Upper lobe of left lung (tissue), 4 donors: ENCODE measurements at regions not wholly inside any gene's neighbourhood (a gene's known extent, or its start where the extent isn't known, plus 50 kb on each side); places are given as distances from the start of the nearest gene placed in this dataset.

Experiments
- POLR2AphosphoS5 ChIP-seq, 2 donors: sonication (generic); formaldehyde crosslinking; IDR thresholded peaks; one replicate each; pipeline ENCODE4 v1.5.1; 2017; ENCODE audit warnings: antibody characterized with exemption in 2 of 2
- TF ChIP-seq, protein P1 (sequence below), 6 experiments: fragments of 450-650 bp in 4 of 6; fragments of 200-600 bp in 2 of 6; sonication (generic) in 2 of 6; IDR thresholded peaks; one replicate each; pipeline ENCODE4 v1.5.1; 2016 to 2019; ENCODE audit warnings: antibody characterized with exemption in 6 of 6

DNA sequence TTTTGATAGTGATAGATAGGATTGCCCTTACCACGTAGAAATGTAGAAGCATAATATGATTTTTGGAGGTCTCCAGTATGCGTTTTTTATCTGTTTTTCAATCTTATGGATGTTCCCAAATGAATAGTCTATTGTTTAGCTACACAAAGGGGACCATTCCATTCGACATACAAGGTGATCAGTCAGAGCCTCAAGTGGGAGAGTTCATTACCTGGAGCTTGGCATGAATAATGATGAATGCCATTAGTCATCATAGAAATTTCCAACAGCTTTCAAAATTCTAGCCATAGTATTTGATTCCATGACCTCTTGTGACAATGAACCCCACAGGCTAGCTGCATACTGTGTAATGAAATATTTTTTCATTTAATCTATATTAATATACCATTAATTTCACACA is 123.6 kb downstream of the PDHA2 start:
- TF ChIP-seq, protein P1, sequence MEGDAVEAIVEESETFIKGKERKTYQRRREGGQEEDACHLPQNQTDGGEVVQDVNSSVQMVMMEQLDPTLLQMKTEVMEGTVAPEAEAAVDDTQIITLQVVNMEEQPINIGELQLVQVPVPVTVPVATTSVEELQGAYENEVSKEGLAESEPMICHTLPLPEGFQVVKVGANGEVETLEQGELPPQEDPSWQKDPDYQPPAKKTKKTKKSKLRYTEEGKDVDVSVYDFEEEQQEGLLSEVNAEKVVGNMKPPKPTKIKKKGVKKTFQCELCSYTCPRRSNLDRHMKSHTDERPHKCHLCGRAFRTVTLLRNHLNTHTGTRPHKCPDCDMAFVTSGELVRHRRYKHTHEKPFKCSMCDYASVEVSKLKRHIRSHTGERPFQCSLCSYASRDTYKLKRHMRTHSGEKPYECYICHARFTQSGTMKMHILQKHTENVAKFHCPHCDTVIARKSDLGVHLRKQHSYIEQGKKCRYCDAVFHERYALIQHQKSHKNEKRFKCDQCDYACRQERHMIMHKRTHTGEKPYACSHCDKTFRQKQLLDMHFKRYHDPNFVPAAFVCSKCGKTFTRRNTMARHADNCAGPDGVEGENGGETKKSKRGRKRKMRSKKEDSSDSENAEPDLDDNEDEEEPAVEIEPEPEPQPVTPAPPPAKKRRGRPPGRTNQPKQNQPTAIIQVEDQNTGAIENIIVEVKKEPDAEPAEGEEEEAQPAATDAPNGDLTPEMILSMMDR (IDR thresholded peaks at IDR 0.05): no peak
- no peak for TF ChIP-seq POLR2AphosphoS5 (IDR thresholded peaks at IDR 0.05)
